ENCODE measurements at regions not wholly inside any gene's neighbourhood (a gene's known extent, or its start where the extent isn't known, plus 50 kb on each side); places are given as distances from the start of the nearest gene placed in this dataset.

GRCh38 chr3:171976526-171976925, 62.9 kb upstream of the FNDC3B start:
- Histone ChIP-seq H3K36me3 (ENCODE audit: insufficient read depth) (no peaks in the 10 kb centered on the region), H3K4me3 (no peak overlapping the region), H2AFZ (no peak overlapping the region), H3K4me2 (no peak overlapping the region), H4K20me1 (replicated peaks; ENCODE audit: insufficient read depth) (no peaks in the 10 kb centered on the region), H3K79me2 (replicated peaks; ENCODE audit: insufficient read depth) (no peaks in the 10 kb centered on the region), H3K27ac (ENCODE audit: low read depth) (no peak overlapping the region), H3K4me1 (ENCODE audit: insufficient read depth) (0 out of 2 replicates have a peak, but pooled peaks cover 7% of the 10 kb centered on the region), H3F3A (replicated peaks; ENCODE audit: low read depth) (no peaks in the 10 kb centered on the region), H3K27me3 (ENCODE audit: insufficient read depth) (no peaks in the 10 kb centered on the region), H3K9me2 (ENCODE audit: insufficient read depth) (peaks cover 9% of the 10 kb centered on the region; the same call in 1 of the 2 replicates)
- no peak for DNase-seq (ENCODE audit: low spot score)
- peaks cover 7% of the 10 kb centered on the region; the same call in 2 of the 3 replicates for H3K4me1 Mint-ChIP-seq
- H3K9me3 Mint-ChIP-seq, result no peaks in the 10 kb centered on the region
- no peak overlapping the region for H3K4me3 Mint-ChIP-seq
- H3K27me3 Mint-ChIP-seq (ENCODE audit: insufficient read depth, low read depth, poor library complexity), result no peaks in the 10 kb centered on the region
- no peak overlapping the region for H3K27ac Mint-ChIP-seq
- no peak for ATAC-seq
- TF ChIP-seq CTCF (conservative IDR thresholded peaks at IDR 0.05; ENCODE audit: low read depth in 2 of 2) (no peak), CREB1 (CRISPR knock-in tag; IDR thresholded peaks at IDR 0.05; ENCODE audit: low read depth) (no peak), JUNB (IDR thresholded peaks at IDR 0.05; ENCODE audit: unreplicated experiment) (no peak), EZH2 (IDR thresholded peaks at IDR 0.05; ENCODE audit: low read depth, unreplicated experiment) (no peak), ZNF462 (CRISPR knock-in tag; IDR thresholded peaks at IDR 0.05) (no peak), NANOG (IDR thresholded peaks at IDR 0.05; ENCODE audit: borderline replicate concordance) (no peak), POLR2AphosphoS5 (IDR thresholded peaks at IDR 0.05; ENCODE audit: low read depth) (no peak), STAT1 (IDR thresholded peaks at IDR 0.05; ENCODE audit: unreplicated experiment) (no peak), ZNF331 (CRISPR knock-in tag; IDR thresholded peaks at IDR 0.05; ENCODE audit: low read depth) (no peak), ZNF114 (CRISPR knock-in tag; IDR thresholded peaks at IDR 0.05) (no peak), REST (IDR thresholded peaks at IDR 0.05; ENCODE audit: unreplicated experiment) (no peak), EZH2phosphoT487 (IDR thresholded peaks at IDR 0.05; ENCODE audit: unreplicated experiment) (no peak), ETS1 (IDR thresholded peaks at IDR 0.05) (no peak)
- H3K36me3 Mint-ChIP-seq (ENCODE audit: low read depth), result no peaks in the 10 kb centered on the region

Measured in GM23338 (cell line).